BJ (cell line): ENCODE measurements at regions not wholly inside any gene's neighbourhood (a gene's known extent, or its start where the extent isn't known, plus 50 kb on each side); places are given as distances from the start of the nearest gene placed in this dataset.
"Not testable (repeated sequence)": the region's sequence is repeated elsewhere in the genome, so short reads cannot be mapped to it uniquely, and the experiment has no call there.

Source experiments
- CTCF ChIA-PET: fragments of 350-600 bp; formaldehyde crosslinking; extraction: SDS; loops from one replicate; lab custom pipeline; 2021; ENCODE audit warnings: antibody characterized with exemption, inconsistent platforms; lab: Yijun Ruan, JAX
- POLR2A ChIA-PET: fragments of 300-600 bp; sonication (Branson Sonifier 250); formaldehyde crosslinking; extraction: SDS; loops from one replicate; lab custom pipeline; 2021; ENCODE audit warnings: antibody characterized with exemption; lab: Charles Lee
- DNase-seq: peaks from one replicate; pipeline ENCODE4 v3.0.0-alpha.2; 2011; ENCODE audit warnings: low read depth
- H3K27me3 ChIP-seq: 2 replicates; pipeline ENCODE4 v1.6.0; 2011; ENCODE audit warnings: low read length; ENCODE audit not compliant: control insufficient read depth, insufficient read depth
- H3K36me3 ChIP-seq: 2 replicates; pipeline ENCODE4 v1.5.1; 2011; ENCODE audit warnings: low read length; ENCODE audit not compliant: control insufficient read depth, insufficient read depth
- H3K4me3 ChIP-seq: 2 replicates; pipeline ENCODE4 v1.5.1; 2011; ENCODE audit warnings: low read depth, mild to moderate bottlenecking, control low read depth, low read length
- TF ChIP-seq, protein P1 (sequence below): IDR thresholded peaks from 2 replicates; pipeline ENCODE4 v1.5.1; 2011; ENCODE audit warnings: low read depth, mild to moderate bottlenecking, control low read depth, inconsistent platforms, low read length, moderate library complexity; ENCODE audit not compliant: insufficient read depth

DNA sequence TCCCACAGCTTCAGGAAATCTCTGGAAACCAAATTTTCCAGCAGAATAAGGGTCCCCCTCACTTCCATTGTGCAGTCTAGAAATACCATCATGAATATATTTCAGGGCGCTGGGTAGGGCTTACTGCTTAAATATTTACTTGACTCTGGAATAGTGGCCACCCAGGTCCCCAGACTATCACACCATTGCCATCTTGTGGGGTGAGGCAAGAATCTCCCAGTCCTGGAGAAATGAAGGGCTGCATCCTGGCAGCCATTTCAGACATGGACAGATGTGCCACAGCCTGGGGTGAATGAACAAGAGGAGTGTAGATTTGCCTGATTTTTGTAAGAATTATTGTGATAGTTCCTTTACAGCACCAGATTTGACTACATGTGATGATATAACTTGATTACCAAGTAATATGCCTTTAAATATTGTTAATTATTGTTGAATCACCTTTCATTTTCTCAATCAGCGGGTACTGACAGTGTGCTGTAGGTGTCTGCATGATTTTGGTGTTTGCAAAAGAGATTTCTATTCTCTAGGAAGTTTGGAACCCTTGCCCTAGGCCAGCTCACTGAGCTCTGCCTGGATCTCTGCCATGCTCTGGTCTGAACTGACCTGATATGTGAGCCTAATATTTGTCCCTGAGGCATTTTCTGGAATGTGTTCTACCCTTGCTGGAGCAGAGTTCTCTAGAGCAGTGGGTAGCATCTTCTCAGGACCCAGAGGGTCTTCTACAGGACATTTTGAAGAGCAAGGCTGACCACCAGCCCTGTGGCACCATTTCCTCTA lies 183.4 kb downstream of the KIT start:
- no peak for DNase-seq
- no peaks in the 10 kb centered on the region for H3K36me3 ChIP-seq
- TF ChIP-seq, protein P1, sequence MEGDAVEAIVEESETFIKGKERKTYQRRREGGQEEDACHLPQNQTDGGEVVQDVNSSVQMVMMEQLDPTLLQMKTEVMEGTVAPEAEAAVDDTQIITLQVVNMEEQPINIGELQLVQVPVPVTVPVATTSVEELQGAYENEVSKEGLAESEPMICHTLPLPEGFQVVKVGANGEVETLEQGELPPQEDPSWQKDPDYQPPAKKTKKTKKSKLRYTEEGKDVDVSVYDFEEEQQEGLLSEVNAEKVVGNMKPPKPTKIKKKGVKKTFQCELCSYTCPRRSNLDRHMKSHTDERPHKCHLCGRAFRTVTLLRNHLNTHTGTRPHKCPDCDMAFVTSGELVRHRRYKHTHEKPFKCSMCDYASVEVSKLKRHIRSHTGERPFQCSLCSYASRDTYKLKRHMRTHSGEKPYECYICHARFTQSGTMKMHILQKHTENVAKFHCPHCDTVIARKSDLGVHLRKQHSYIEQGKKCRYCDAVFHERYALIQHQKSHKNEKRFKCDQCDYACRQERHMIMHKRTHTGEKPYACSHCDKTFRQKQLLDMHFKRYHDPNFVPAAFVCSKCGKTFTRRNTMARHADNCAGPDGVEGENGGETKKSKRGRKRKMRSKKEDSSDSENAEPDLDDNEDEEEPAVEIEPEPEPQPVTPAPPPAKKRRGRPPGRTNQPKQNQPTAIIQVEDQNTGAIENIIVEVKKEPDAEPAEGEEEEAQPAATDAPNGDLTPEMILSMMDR, result peak; percentile 52
- H3K4me3 ChIP-seq, result no peak overlapping the region
- CTCF ChIA-PET, result interaction anchor here (0.6 to 2.1 kb wide), 10 partner anchors 10 to 527 kb away, joined by 3 to 12 read pairs (median 4); partner anchors contain the start of gene KIT
- H3K27me3 ChIP-seq, result peaks cover 3% of the 10 kb centered on the region; the same call in 1 of the 2 replicates
- POLR2A ChIA-PET, result no interaction called here

DNA sequence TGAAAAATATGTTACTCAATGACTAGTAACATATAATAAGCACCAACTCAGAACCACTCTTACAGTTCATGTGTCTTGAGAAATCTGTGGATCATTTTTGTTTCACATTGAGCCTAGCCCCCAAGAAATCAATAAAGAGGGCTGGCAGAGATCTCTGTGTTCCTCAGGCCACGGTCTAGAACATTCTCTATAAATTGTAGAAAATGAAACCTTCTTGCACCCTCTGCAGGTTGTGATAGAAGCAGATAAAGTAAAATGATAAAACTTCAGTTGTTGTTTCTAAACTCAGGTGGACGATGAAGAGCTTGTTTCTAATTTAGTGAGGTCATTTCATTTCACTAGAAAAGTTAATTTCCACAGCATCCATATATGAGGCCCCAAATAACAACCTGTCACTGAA lies 182.7 kb downstream of the KIT start:
- no peak for DNase-seq
- H3K36me3 ChIP-seq, result no peaks in the 10 kb centered on the region
- TF ChIP-seq, protein P1, result no peak
- CTCF ChIA-PET, result interaction anchor here (0.5 to 2.1 kb wide), 10 partner anchors 9 to 517 kb away, joined by 3 to 12 read pairs (median 4); partner anchors contain the start of gene KIT
- peaks cover 3% of the 10 kb centered on the region; the same call in 1 of the 2 replicates for H3K27me3 ChIP-seq
- POLR2A ChIA-PET, result no interaction called here
- no peak overlapping the region for H3K4me3 ChIP-seq

DNA sequence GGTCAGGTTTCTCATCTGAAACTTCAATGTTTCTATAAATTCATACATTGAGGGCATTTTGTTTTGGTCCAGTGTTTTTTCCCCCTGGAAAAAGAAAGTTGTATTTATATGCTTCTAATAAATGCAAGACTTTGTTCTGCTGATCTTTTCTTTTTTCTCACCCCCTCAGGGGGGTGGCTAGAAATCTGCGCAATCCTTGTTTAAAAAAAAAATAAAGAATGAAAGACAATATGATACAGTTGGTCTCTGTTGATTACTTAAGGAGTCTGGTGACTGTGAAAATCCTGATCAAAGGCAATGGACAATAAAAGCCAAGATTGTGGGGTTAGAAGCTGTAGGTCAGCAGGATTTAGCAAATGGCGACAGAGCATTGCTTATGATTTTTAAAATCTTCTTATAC lies 180.5 kb downstream of the KIT start:
- DNase-seq, result no peak
- Histone ChIP-seq H3K27me3 (peaks cover 3% of the 10 kb centered on the region; the same call in 1 of the 2 replicates), H3K4me3 (no peak overlapping the region), H3K36me3 (no peaks in the 10 kb centered on the region)
- TF ChIP-seq, protein P1, result no peak
- ChIA-PET POLR2A (no interaction called here), CTCF (interaction anchor here (2.0 kb wide), 1 partner anchor 453 kb away, joined by 5 read pairs; no protein-coding TSS in a partner anchor)

DNA sequence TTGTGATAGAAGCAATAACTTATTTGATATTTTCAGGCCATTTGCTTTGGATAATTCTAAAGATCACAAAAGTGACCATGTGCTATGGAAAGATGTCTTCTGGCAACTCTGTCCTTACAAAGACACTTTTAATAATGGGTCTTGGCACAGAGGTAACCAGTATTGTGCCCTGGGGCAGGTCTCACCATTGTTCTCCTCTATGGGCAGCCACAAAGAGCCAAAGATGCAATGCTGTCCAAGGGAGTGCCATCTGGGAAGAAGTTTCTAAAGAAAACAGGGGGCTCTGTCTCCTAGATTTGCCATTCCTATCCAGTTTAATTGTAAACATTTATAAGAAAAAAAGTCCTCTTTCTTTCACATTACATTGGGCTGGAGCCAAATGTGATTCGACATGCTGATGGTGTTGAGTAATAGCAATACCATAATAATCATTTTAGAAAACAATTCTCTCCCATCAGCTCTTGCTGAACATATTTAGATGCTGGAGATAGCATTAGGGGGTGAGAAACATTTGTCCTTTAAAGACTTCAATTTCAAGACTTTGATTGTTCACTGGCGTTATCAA lies 179.9 kb downstream of the KIT start:
- H3K4me3 ChIP-seq, result no peak overlapping the region
- TF ChIP-seq, protein P1, result no peak
- CTCF ChIA-PET, result interaction anchor here (2.0 kb wide), 1 partner anchor 452 kb away, joined by 5 read pairs; no protein-coding TSS in a partner anchor
- POLR2A ChIA-PET, result no interaction called here
- no peak for DNase-seq
- no peaks in the 10 kb centered on the region for H3K36me3 ChIP-seq
- peaks cover 3% of the 10 kb centered on the region; the same call in 1 of the 2 replicates for H3K27me3 ChIP-seq

DNA sequence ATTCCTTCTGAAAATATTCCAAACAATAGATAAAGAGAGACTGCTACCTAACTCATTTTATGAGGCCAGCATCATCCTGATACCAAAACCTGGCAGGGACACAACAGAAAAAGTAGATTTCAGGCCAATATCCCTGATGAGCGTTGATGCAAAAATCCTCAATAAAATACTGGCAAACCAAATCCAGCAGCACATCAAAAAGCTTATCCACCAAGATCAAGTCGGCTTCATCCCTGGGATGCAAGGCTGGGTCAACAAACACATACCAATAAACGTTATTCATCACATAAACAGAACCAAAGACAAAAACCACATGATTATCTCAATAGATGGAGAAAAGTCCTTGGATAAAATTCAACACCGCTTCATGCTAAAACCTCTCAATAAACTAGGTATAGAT lies 170.6 kb downstream of the KIT start:
- peak; percentile 11 for DNase-seq
- H3K36me3 ChIP-seq, H3K4me3 ChIP-seq, H3K27me3 ChIP-seq, POLR2A ChIA-PET: not testable (repeated sequence)
- CTCF ChIA-PET, result interaction anchor here (0.6 kb wide), 1 partner anchor 285 kb away, joined by 3 read pairs; no protein-coding TSS in a partner anchor
